ENCODE measurements at regions not wholly inside any gene's neighbourhood (a gene's known extent, or its start where the extent isn't known, plus 50 kb on each side); places are given as distances from the start of the nearest gene placed in this dataset.

DNA sequence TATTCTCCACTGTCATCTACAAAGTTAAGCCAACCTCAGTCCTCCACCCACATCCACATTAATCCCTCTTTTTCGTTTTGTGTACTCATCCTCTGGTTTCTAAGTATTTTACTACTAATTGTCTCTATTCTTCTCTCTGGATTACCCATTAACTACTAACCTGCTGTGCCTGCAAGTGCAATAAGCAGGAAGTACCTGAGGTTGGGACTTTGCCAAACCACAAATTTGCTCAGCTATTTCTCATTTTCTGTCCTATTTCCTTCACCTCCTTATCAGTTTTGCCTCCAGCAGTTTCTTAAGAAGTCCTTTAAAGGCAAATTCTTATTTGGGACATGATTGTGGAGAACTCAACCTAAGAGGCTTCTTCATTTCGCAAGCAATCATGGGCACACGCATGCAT is 1708.9 kb downstream of the SLITRK5 start:
- WGBS (ENCODE audit: missing lambda C conversion rate), result 55% methylated on average over 3 of the region's 3 CpGs
- ATAC-seq (no peak), FAIRE-seq (no peak), DNase-seq (ENCODE audit: low read depth in 1 of 2, low spot score in 1 of 2) (peak in 1 of 2 experiments; percentile 64)
- CTCF ChIA-PET, result no interaction called here
- Histone ChIP-seq H3K27ac (peak overlapping the region in 1 of 2 experiments; percentile 50; a peak in 1 of 6 replicates), H3K4me2 (peak overlapping the region; percentile 22; the same call in 1 of the 3 replicates), H3K4me1 (peaks cover 5% of the 10 kb centered on the region; the same call in 1 of the 3 replicates), H3K4me3 (no peak overlapping the region), H3K9me3 (no peaks in the 10 kb centered on the region)
- TF ChIP-seq CEBPB (IDR thresholded peaks at IDR 0.05) (0 out of 4 replicates have a peak, but pooled peaks of 1 of the 2 experiments have one; percentile 10), TP53 (CRISPR knock-in tag; IDR thresholded peaks at IDR 0.05) (no peak)
- POLR2A ChIA-PET, result no interaction called here

DNA sequence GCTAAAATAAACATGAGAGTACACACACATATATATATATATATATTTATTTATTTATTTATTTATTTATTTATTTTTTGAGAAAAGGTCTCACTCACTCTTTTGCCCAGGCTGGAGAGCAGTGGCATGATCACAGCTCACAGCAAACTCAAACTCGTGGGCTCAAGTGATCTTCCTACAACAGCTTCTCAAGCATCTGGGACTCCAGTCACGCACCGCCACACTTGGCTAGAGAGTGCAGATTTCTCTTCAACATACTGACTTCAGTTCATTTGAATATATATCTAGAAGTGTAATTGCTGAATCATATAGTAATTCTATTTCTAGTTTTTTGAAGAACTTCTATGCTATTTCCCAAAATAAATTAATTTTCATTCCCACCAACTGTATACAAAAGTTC is 1711.8 kb downstream of the SLITRK5 start:
- no peak overlapping the region for H3K27ac ChIP-seq
- no peak for FAIRE-seq
- DNase-seq (ENCODE audit: low read depth in 1 of 2, low spot score in 1 of 2), result no peak
- CTCF ChIA-PET, result no interaction called here
- POLR2A ChIA-PET, result no interaction called here
- no peak overlapping the region for H3K4me2 ChIP-seq
- no peak for ATAC-seq
- WGBS (ENCODE audit: missing lambda C conversion rate), result 80% methylated on average over 3 of the region's 3 CpGs
- no peak overlapping the region for H3K4me3 ChIP-seq
- no peaks in the 10 kb centered on the region for H3K9me3 ChIP-seq
- TF ChIP-seq TFCP2L1 (CRISPR knock-in tag; IDR thresholded peaks at IDR 0.05) (no peak), ZNF302 (CRISPR knock-in tag; IDR thresholded peaks at IDR 0.05) (no peak), JUNB (IDR thresholded peaks at IDR 0.05) (no peak), MYC (IDR thresholded peaks at IDR 0.05; ENCODE audit: borderline replicate concordance, low read length) (no peak), POLR2A (IDR thresholded peaks at IDR 0.05; ENCODE audit: low read length) (no peak), CBX2 (IDR thresholded peaks at IDR 0.05; ENCODE audit: borderline replicate concordance, low read depth) (no peak), MAFK (IDR thresholded peaks at IDR 0.05; ENCODE audit: partially characterized antibody) (no peak), EHF (CRISPR knock-in tag; IDR thresholded peaks at IDR 0.05) (no peak), RAD21 (conservative IDR thresholded peaks at IDR 0.05 in 1 of 2, IDR thresholded peaks at IDR 0.05 in 1 of 2) (no peak), TP53 (CRISPR knock-in tag; IDR thresholded peaks at IDR 0.05) (no peak), ESRRA (IDR thresholded peaks at IDR 0.05; ENCODE audit: borderline replicate concordance, low read length) (no peak), GATA3 (IDR thresholded peaks at IDR 0.05; ENCODE audit: borderline replicate concordance) (no peak), NFE2L2 (conservative IDR thresholded peaks at IDR 0.05; ENCODE audit: low read length) (no peak)
- TF ChIP-seq, protein P1, sequence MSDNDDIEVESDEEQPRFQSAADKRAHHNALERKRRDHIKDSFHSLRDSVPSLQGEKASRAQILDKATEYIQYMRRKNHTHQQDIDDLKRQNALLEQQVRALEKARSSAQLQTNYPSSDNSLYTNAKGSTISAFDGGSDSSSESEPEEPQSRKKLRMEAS (IDR thresholded peaks at IDR 0.05), result no peak
- peaks cover 5% of the 10 kb centered on the region; the same call in 1 of the 3 replicates for H3K4me1 ChIP-seq

DNA sequence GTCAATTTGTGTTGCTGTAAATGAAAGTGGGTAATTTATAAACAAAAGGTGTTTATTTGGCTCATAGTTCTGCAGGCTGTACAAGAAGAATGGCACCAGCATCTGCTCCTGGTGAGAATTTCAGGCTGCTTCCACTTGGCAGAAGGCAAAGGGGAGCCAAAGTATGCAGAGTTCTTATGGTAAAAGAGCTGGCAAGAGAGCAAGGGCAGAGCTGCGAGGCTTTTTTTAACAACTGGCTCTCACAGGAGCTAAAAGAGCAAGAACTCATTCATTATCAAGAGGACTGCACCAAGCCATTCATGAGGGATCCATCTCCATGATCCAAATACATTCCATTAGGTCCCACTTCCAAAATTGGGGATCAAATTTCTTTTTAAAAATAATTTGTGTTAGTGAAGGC is 1712.7 kb downstream of the SLITRK5 start:
- FAIRE-seq, result no peak
- H3K4me3 ChIP-seq, result no peak overlapping the region
- DNase-seq (ENCODE audit: low read depth in 1 of 2, low spot score in 1 of 2), result no peak
- H3K27ac ChIP-seq, result no peak overlapping the region
- no peaks in the 10 kb centered on the region for H3K9me3 ChIP-seq
- peaks cover 5% of the 10 kb centered on the region; the same call in 1 of the 3 replicates for H3K4me1 ChIP-seq
- WGBS (ENCODE audit: missing lambda C conversion rate), result 83% methylated on average over 1 of the region's 1 CpG
- H3K4me2 ChIP-seq, result no peak overlapping the region
- POLR2A ChIA-PET, result no interaction called here
- ATAC-seq, result no peak
- no peak for TF ChIP-seq CEBPB (IDR thresholded peaks at IDR 0.05)
- no peak for TF ChIP-seq MYC (IDR thresholded peaks at IDR 0.05; ENCODE audit: borderline replicate concordance, low read length)
- TF ChIP-seq HDAC2 (IDR thresholded peaks at IDR 0.05), result no peak
- TF ChIP-seq JUNB (IDR thresholded peaks at IDR 0.05), result no peak
- TF ChIP-seq TP53 (CRISPR knock-in tag; IDR thresholded peaks at IDR 0.05), result no peak
- TF ChIP-seq FOSB (CRISPR knock-in tag; IDR thresholded peaks at IDR 0.05), result no peak
- TF ChIP-seq RCOR1 (IDR thresholded peaks at IDR 0.05; ENCODE audit: low read depth, low read length), result no peak
- TF ChIP-seq, protein P2, sequence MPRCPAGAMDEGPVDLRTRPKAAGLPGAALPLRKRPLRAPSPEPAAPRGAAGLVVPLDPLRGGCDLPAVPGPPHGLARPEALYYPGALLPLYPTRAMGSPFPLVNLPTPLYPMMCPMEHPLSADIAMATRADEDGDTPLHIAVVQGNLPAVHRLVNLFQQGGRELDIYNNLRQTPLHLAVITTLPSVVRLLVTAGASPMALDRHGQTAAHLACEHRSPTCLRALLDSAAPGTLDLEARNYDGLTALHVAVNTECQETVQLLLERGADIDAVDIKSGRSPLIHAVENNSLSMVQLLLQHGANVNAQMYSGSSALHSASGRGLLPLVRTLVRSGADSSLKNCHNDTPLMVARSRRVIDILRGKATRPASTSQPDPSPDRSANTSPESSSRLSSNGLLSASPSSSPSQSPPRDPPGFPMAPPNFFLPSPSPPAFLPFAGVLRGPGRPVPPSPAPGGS (IDR thresholded peaks at IDR 0.05), result no peak
- no peak for TF ChIP-seq EP300 (IDR thresholded peaks at IDR 0.05)
- TF ChIP-seq, protein P3, sequence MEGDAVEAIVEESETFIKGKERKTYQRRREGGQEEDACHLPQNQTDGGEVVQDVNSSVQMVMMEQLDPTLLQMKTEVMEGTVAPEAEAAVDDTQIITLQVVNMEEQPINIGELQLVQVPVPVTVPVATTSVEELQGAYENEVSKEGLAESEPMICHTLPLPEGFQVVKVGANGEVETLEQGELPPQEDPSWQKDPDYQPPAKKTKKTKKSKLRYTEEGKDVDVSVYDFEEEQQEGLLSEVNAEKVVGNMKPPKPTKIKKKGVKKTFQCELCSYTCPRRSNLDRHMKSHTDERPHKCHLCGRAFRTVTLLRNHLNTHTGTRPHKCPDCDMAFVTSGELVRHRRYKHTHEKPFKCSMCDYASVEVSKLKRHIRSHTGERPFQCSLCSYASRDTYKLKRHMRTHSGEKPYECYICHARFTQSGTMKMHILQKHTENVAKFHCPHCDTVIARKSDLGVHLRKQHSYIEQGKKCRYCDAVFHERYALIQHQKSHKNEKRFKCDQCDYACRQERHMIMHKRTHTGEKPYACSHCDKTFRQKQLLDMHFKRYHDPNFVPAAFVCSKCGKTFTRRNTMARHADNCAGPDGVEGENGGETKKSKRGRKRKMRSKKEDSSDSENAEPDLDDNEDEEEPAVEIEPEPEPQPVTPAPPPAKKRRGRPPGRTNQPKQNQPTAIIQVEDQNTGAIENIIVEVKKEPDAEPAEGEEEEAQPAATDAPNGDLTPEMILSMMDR (IDR thresholded peaks at IDR 0.05), result no peak
- TF ChIP-seq MAZ (IDR thresholded peaks at IDR 0.05; ENCODE audit: borderline replicate concordance, low read depth, low read length), result no peak
- TF ChIP-seq HOXB13 (CRISPR knock-in tag; IDR thresholded peaks at IDR 0.05; ENCODE audit: low read depth), result no peak
- no peak for TF ChIP-seq ESRRA (IDR thresholded peaks at IDR 0.05; ENCODE audit: borderline replicate concordance, low read length)
- TF ChIP-seq POLR2A (IDR thresholded peaks at IDR 0.05; ENCODE audit: low read length), result no peak
- TF ChIP-seq, protein P4, sequence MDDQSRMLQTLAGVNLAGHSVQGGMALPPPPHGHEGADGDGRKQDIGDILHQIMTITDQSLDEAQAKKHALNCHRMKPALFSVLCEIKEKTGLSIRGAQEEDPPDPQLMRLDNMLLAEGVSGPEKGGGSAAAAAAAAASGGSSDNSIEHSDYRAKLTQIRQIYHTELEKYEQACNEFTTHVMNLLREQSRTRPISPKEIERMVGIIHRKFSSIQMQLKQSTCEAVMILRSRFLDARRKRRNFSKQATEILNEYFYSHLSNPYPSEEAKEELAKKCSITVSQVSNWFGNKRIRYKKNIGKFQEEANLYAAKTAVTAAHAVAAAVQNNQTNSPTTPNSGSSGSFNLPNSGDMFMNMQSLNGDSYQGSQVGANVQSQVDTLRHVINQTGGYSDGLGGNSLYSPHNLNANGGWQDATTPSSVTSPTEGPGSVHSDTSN (IDR thresholded peaks at IDR 0.05), result no peak
- TF ChIP-seq ZSCAN20 (CRISPR knock-in tag; IDR thresholded peaks at IDR 0.05), result no peak
- no peak for TF ChIP-seq TFCP2L1 (CRISPR knock-in tag; IDR thresholded peaks at IDR 0.05)
- TF ChIP-seq RNF2 (IDR thresholded peaks at IDR 0.05; ENCODE audit: borderline replicate concordance, low read depth), result no peak
- TF ChIP-seq RAD21 (conservative IDR thresholded peaks at IDR 0.05 in 1 of 2, IDR thresholded peaks at IDR 0.05 in 1 of 2), result no peak
- TF ChIP-seq FOSL2 (IDR thresholded peaks at IDR 0.05), result no peak
- no peak for TF ChIP-seq FOSL2 (CRISPR knock-in tag; IDR thresholded peaks at IDR 0.05)
- CTCF ChIA-PET, result no interaction called here
